ENCODE measurements at regions not wholly inside any gene's neighbourhood (a gene's known extent, or its start where the extent isn't known, plus 50 kb on each side); places are given as distances from the start of the nearest gene placed in this dataset.

GRCh38 chr15:50815958-50816590 lies 50.6 kb upstream of the SPPL2A start:
- Mint-ChIP-seq H3K9me3 (ENCODE audit: insufficient read depth) (no peaks in the 10 kb centered on the region), H3K4me1 (no peaks in the 10 kb centered on the region), H3K4me3 (no peak overlapping the region), H3K27me3 (peaks cover 7% of the 10 kb centered on the region), H3K27ac (no peak overlapping the region)
- Histone ChIP-seq H4K20me1 (ENCODE audit: control insufficient read depth, insufficient read depth, low read length, poor library complexity, severe bottlenecking) (no peaks in the 10 kb centered on the region), H3K36me3 (replicated peaks in 1 of 2; ENCODE audit: control extremely low read depth in 1 of 2, control insufficient read depth in 1 of 2, extremely low read depth in 1 of 2, insufficient read depth in 2 of 2, low read length in 1 of 2) (no peaks in the 10 kb centered on the region), H3K9ac (ENCODE audit: low read length) (no peak overlapping the region), H2AFZ (ENCODE audit: insufficient read depth, low read depth, low read length, poor library complexity, severe bottlenecking) (no peak overlapping the region), H3K4me3 (ENCODE audit: control extremely low read depth in 1 of 5, extremely low read depth in 1 of 5, insufficient read depth in 1 of 5, low read depth in 2 of 5, low read length in 4 of 5) (no peak overlapping the region), H3K9me3 (ENCODE audit: control extremely low read depth in 1 of 3, control insufficient read depth in 2 of 3, insufficient read depth in 1 of 3, low read length in 2 of 3) (no peaks in the 10 kb centered on the region), H3K79me2 (ENCODE audit: control insufficient read depth, insufficient read depth, low read length) (no peaks in the 10 kb centered on the region), H3K4me1 (ENCODE audit: control insufficient read depth in 2 of 2, insufficient read depth in 2 of 2, low read length in 2 of 2) (no peaks in the 10 kb centered on the region), H3K27me3 (replicated peaks in 1 of 4; ENCODE audit: control extremely low read depth in 1 of 4, control insufficient read depth in 3 of 4, insufficient read depth in 4 of 4, low read length in 3 of 4) (no peaks in the 10 kb centered on the region), H3K27ac (ENCODE audit: low read length in 2 of 2) (no peak overlapping the region), H3K4me2 (replicated peaks; ENCODE audit: low read depth, low read length, poor library complexity, severe bottlenecking) (no peak overlapping the region)
- ATAC-seq (ENCODE audit: low read depth) (no peak), DNase-seq (no peak)
- POLR2A ChIA-PET: no interaction called here
- intact Hi-C loops (cut with micrococcal nuclease): no loop called here
- TF ChIP-seq EZH2 (IDR thresholded peaks at IDR 0.05; ENCODE audit: borderline replicate concordance, insufficient read depth, low read depth, low read length, poor library complexity, severe bottlenecking): no peak
- TF ChIP-seq, protein P1, sequence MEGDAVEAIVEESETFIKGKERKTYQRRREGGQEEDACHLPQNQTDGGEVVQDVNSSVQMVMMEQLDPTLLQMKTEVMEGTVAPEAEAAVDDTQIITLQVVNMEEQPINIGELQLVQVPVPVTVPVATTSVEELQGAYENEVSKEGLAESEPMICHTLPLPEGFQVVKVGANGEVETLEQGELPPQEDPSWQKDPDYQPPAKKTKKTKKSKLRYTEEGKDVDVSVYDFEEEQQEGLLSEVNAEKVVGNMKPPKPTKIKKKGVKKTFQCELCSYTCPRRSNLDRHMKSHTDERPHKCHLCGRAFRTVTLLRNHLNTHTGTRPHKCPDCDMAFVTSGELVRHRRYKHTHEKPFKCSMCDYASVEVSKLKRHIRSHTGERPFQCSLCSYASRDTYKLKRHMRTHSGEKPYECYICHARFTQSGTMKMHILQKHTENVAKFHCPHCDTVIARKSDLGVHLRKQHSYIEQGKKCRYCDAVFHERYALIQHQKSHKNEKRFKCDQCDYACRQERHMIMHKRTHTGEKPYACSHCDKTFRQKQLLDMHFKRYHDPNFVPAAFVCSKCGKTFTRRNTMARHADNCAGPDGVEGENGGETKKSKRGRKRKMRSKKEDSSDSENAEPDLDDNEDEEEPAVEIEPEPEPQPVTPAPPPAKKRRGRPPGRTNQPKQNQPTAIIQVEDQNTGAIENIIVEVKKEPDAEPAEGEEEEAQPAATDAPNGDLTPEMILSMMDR (IDR thresholded peaks at IDR 0.05): no peak
- CTCF ChIA-PET: no interaction called here
- 96% methylated on average over 3 of the region's 5 CpGs for WGBS (ENCODE audit: insufficient coverage)

Data from B cell (primary cell).